ENCODE measurements at regions not wholly inside any gene's neighbourhood (a gene's known extent, or its start where the extent isn't known, plus 50 kb on each side); places are given as distances from the start of the nearest gene placed in this dataset.
"Not testable (repeated sequence)": the region's sequence is repeated elsewhere in the genome, so short reads cannot be mapped to it uniquely, and the experiment has no call there.

GRCh38 chr16:61002479-61003204, 1033.6 kb downstream of the CDH8 start:
- DNase-seq (ENCODE audit: low read depth) = no peak

- DNase-seq (ENCODE audit: low read depth) = no peak
These were observed 1044.4 kb downstream of the CDH8 start for GRCh38 chr16:60991886-60992285.

- DNase-seq (ENCODE audit: low read depth) = no peak
These were observed 1046.6 kb downstream of the CDH8 start for GRCh38 chr16:60989592-60989991.

GRCh38 chr16:60979119-60979518, 1057.1 kb downstream of the CDH8 start:
- DNase-seq (ENCODE audit: low read depth) = no peak

- no peak for DNase-seq (ENCODE audit: low read depth)
These were observed 1086.4 kb downstream of the CDH8 start for GRCh38 chr16:60949800-60950199.

- no peak for DNase-seq (ENCODE audit: low read depth)
These were observed 1091.0 kb downstream of the CDH8 start for GRCh38 chr16:60945225-60945624.

GRCh38 chr16:60936189-60936588, 1100.0 kb downstream of the CDH8 start:
- DNase-seq (ENCODE audit: low read depth) = not testable (repeated sequence)

- DNase-seq (ENCODE audit: low read depth) = no peak
These were observed 1103.6 kb downstream of the CDH8 start for GRCh38 chr16:60932600-60932999.

GRCh38 chr16:60930291-60930690, 1105.9 kb downstream of the CDH8 start:
- no peak for DNase-seq (ENCODE audit: low read depth)

GRCh38 chr16:60922920-60923319, 1113.3 kb downstream of the CDH8 start:
- no peak for DNase-seq (ENCODE audit: low read depth)

GRCh38 chr16:60914334-60914733, 1121.9 kb downstream of the CDH8 start:
- no peak for DNase-seq (ENCODE audit: low read depth)

GRCh38 chr16:60907645-60908044, 1128.6 kb downstream of the CDH8 start:
- DNase-seq (ENCODE audit: low read depth) = no peak

GRCh38 chr16:60905811-60906210, 1130.4 kb downstream of the CDH8 start:
- no peak for DNase-seq (ENCODE audit: low read depth)

GRCh38 chr16:60902114-60902513, 1134.1 kb downstream of the CDH8 start:
- no peak for DNase-seq (ENCODE audit: low read depth)

GRCh38 chr16:60882816-60883215, 1153.4 kb downstream of the CDH8 start:
- no peak for DNase-seq (ENCODE audit: low read depth)

GRCh38 chr16:60852635-60853034, 1183.6 kb downstream of the CDH8 start:
- no peak for DNase-seq (ENCODE audit: low read depth)

- DNase-seq (ENCODE audit: low read depth) = no peak
These were observed 1214.6 kb downstream of the CDH8 start for GRCh38 chr16:60821661-60822060.

- DNase-seq (ENCODE audit: low read depth) = no peak
These were observed 1215.9 kb downstream of the CDH8 start for GRCh38 chr16:60820361-60820760.

- DNase-seq (ENCODE audit: low read depth) = no peak
These were observed 1217.8 kb downstream of the CDH8 start for GRCh38 chr16:60818465-60818864.

- DNase-seq (ENCODE audit: low read depth) = no peak
These were observed 1219.8 kb downstream of the CDH8 start for GRCh38 chr16:60816461-60816860.

- DNase-seq (ENCODE audit: low read depth) = no peak
These were observed 1220.4 kb downstream of the CDH8 start for GRCh38 chr16:60815865-60816264.

- DNase-seq (ENCODE audit: low read depth) = no peak
These were observed 1221.2 kb downstream of the CDH8 start for GRCh38 chr16:60815033-60815432.

- DNase-seq (ENCODE audit: low read depth) = no peak
These were observed 1224.6 kb downstream of the CDH8 start for GRCh38 chr16:60811657-60812056.

GRCh38 chr16:60811051-60811608, 1225.1 kb downstream of the CDH8 start:
- DNase-seq (ENCODE audit: low read depth) = no peak

Data from stromal cell of bone marrow (primary cell).